ENCODE measurements at regions not wholly inside any gene's neighbourhood (a gene's known extent, or its start where the extent isn't known, plus 50 kb on each side); places are given as distances from the start of the nearest gene placed in this dataset.

DNA sequence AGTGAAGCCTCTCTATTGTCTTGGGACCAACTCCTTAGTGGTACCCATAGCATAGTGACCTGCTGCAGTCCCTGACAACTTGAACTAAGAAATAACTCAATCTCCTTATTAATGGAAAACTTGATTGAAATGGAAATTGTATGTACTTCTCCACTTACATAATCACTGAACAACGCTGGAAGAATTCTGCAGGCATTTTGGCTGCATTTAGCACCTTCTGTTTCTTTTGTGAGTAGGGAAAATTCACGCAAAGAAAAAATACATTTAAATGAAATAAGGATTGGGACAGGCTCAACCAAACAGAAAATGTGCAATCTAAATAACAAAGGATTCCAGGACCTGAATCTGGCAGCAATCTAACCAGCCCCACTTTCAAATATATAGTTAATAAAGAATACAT is 126.9 kb upstream of the GHITM start:
- no peak overlapping the region for H3K9ac ChIP-seq (ENCODE audit: low read length)
- H2AFZ ChIP-seq (ENCODE audit: low read depth, low read length) = no peak overlapping the region
- no peak overlapping the region for H3K4me2 ChIP-seq (ENCODE audit: low read length)
- no peak overlapping the region for H3K4me3 Mint-ChIP-seq (ENCODE audit: unreplicated experiment)
- no peaks in the 10 kb centered on the region for H3K4me1 ChIP-seq (ENCODE audit: insufficient read depth, low read length)
- no peaks in the 10 kb centered on the region for H3K36me3 ChIP-seq (ENCODE audit: insufficient read depth, low read length)
- no peaks in the 10 kb centered on the region for H3K9me3 ChIP-seq (ENCODE audit: insufficient read depth, low read depth, low read length)
- H3K4me3 ChIP-seq (ENCODE audit: insufficient read depth, low read depth, low read length) = no peak overlapping the region
- FAIRE-seq (no peak), DNase-seq (ENCODE audit: low read depth) (no peak)
- no peaks in the 10 kb centered on the region for H3K4me1 Mint-ChIP-seq (ENCODE audit: low read depth, unreplicated experiment)
- no peak overlapping the region for H3K27ac ChIP-seq (ENCODE audit: low read depth, low read length)
- no peaks in the 10 kb centered on the region for H3K27me3 Mint-ChIP-seq (ENCODE audit: low read depth, unreplicated experiment)
- no peaks in the 10 kb centered on the region for H3K79me2 ChIP-seq (ENCODE audit: insufficient read depth, low read length)
- no peaks in the 10 kb centered on the region for H3K27me3 ChIP-seq (ENCODE audit: insufficient read depth, low read length)
- no peaks in the 10 kb centered on the region for H3K36me3 Mint-ChIP-seq (ENCODE audit: low read depth, unreplicated experiment)
- no peak overlapping the region for H3K27ac Mint-ChIP-seq (ENCODE audit: unreplicated experiment)
- H4K20me1 ChIP-seq (ENCODE audit: insufficient read depth, low read length) = no peaks in the 10 kb centered on the region
- no peak for TF ChIP-seq EZH2 (IDR thresholded peaks at IDR 0.05; ENCODE audit: insufficient read depth, low read length)
- TF ChIP-seq, protein P1, sequence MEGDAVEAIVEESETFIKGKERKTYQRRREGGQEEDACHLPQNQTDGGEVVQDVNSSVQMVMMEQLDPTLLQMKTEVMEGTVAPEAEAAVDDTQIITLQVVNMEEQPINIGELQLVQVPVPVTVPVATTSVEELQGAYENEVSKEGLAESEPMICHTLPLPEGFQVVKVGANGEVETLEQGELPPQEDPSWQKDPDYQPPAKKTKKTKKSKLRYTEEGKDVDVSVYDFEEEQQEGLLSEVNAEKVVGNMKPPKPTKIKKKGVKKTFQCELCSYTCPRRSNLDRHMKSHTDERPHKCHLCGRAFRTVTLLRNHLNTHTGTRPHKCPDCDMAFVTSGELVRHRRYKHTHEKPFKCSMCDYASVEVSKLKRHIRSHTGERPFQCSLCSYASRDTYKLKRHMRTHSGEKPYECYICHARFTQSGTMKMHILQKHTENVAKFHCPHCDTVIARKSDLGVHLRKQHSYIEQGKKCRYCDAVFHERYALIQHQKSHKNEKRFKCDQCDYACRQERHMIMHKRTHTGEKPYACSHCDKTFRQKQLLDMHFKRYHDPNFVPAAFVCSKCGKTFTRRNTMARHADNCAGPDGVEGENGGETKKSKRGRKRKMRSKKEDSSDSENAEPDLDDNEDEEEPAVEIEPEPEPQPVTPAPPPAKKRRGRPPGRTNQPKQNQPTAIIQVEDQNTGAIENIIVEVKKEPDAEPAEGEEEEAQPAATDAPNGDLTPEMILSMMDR (IDR thresholded peaks at IDR 0.05; ENCODE audit: insufficient read depth, low read depth, low read length) = no peak
- peaks cover 2% of the 10 kb centered on the region for H3K9me3 Mint-ChIP-seq (ENCODE audit: unreplicated experiment)

DNA sequence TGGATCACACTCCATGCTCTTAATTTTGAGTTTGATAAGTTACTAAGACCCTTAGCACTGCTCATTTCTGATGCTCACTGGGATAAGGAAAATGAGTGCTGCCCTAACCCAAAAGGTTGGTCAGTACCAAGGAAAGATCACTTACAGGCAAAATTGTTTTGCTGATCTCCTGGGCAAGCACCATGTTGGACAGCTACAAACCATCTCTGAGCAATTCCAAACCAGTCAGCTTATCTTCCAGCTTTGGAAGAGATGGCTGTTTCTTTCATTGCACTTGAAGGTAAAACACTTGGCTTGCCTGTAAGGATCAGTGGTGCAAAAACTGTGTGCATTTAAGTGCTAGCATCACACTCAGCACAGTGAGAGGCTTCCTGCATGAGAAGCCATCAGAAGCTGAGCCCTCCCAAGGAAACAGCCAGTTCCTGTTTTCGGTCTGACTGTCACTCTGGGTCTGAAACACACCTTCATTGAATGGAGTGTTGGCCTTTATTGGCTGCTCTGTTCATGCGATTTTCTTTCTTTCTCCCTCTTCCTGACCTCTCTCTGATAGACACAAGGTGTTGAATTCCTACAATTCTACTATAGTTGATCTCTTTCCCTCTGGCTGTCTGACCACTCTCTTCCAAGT is 126.4 kb upstream of the GHITM start:
- no peak for DNase-seq (ENCODE audit: low read depth)
- H3K36me3 Mint-ChIP-seq (ENCODE audit: low read depth, unreplicated experiment) = no peaks in the 10 kb centered on the region
- Histone ChIP-seq H3K9ac (ENCODE audit: low read length) (no peak overlapping the region), H3K4me3 (ENCODE audit: insufficient read depth, low read depth, low read length) (no peak overlapping the region), H3K4me1 (ENCODE audit: insufficient read depth, low read length) (no peaks in the 10 kb centered on the region), H3K27ac (ENCODE audit: low read depth, low read length) (no peak overlapping the region), H3K27me3 (ENCODE audit: insufficient read depth, low read length) (no peaks in the 10 kb centered on the region), H3K9me3 (ENCODE audit: insufficient read depth, low read depth, low read length) (no peaks in the 10 kb centered on the region), H3K79me2 (ENCODE audit: insufficient read depth, low read length) (no peaks in the 10 kb centered on the region), H3K4me2 (ENCODE audit: low read length) (no peak overlapping the region), H2AFZ (ENCODE audit: low read depth, low read length) (no peak overlapping the region), H4K20me1 (ENCODE audit: insufficient read depth, low read length) (no peaks in the 10 kb centered on the region), H3K36me3 (ENCODE audit: insufficient read depth, low read length) (no peaks in the 10 kb centered on the region)
- H3K4me1 Mint-ChIP-seq (ENCODE audit: low read depth, unreplicated experiment) = no peaks in the 10 kb centered on the region
- H3K9me3 Mint-ChIP-seq (ENCODE audit: unreplicated experiment) = peaks cover 2% of the 10 kb centered on the region
- TF ChIP-seq, protein P1 (IDR thresholded peaks at IDR 0.05; ENCODE audit: insufficient read depth, low read depth, low read length) = no peak
- no peak for TF ChIP-seq EZH2 (IDR thresholded peaks at IDR 0.05; ENCODE audit: insufficient read depth, low read length)
- no peak for FAIRE-seq
- no peak overlapping the region for H3K27ac Mint-ChIP-seq (ENCODE audit: unreplicated experiment)
- no peak overlapping the region for H3K4me3 Mint-ChIP-seq (ENCODE audit: unreplicated experiment)
- no peaks in the 10 kb centered on the region for H3K27me3 Mint-ChIP-seq (ENCODE audit: low read depth, unreplicated experiment)

DNA sequence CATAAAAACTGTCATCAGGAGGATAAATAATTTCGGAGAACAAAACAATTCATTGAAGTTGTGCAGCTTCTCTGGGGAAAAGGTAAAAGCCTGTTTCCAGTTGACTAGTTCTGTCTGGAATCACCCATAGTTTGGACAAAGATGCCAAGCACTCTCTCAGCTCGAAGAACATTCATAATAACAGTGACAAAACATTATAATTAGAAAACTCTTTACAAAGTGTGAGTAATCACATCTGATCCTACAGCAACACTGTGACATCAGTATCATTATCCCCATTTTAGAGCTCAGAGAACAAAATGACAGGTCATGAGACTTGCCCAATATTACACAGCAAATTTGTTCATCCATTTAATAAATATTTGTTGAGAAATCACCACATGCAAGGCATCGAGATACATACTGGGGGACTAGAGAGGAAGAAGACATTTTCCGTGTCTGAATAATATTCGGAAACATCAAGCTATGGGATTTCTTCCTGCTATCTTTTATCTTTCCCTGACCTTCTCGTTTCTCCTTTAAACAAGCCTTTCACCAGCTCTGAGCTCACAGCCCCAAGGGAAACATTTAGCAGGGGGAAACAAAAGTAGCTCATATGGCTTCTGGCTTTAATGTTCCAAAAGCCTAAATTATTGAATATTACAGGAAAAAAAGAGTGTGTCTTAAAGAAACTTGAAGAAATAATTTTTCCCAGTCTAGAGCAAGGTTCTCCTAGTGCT is 123.3 kb upstream of the GHITM start:
- Histone ChIP-seq H3K4me3 (ENCODE audit: insufficient read depth, low read depth, low read length) (no peak overlapping the region), H2AFZ (ENCODE audit: low read depth, low read length) (no peak overlapping the region), H3K79me2 (ENCODE audit: insufficient read depth, low read length) (no peaks in the 10 kb centered on the region), H3K9ac (ENCODE audit: low read length) (no peak overlapping the region), H3K27ac (ENCODE audit: low read depth, low read length) (no peak overlapping the region), H4K20me1 (ENCODE audit: insufficient read depth, low read length) (no peaks in the 10 kb centered on the region), H3K4me2 (ENCODE audit: low read length) (no peak overlapping the region), H3K9me3 (ENCODE audit: insufficient read depth, low read depth, low read length) (no peaks in the 10 kb centered on the region), H3K36me3 (ENCODE audit: insufficient read depth, low read length) (no peaks in the 10 kb centered on the region), H3K27me3 (ENCODE audit: insufficient read depth, low read length) (no peaks in the 10 kb centered on the region), H3K4me1 (ENCODE audit: insufficient read depth, low read length) (no peaks in the 10 kb centered on the region)
- Mint-ChIP-seq H3K36me3 (ENCODE audit: low read depth, unreplicated experiment) (no peaks in the 10 kb centered on the region), H3K9me3 (ENCODE audit: unreplicated experiment) (peaks cover under 1% of the 10 kb centered on the region), H3K4me1 (ENCODE audit: low read depth, unreplicated experiment) (no peaks in the 10 kb centered on the region), H3K27me3 (ENCODE audit: low read depth, unreplicated experiment) (no peaks in the 10 kb centered on the region), H3K4me3 (ENCODE audit: unreplicated experiment) (no peak overlapping the region), H3K27ac (ENCODE audit: unreplicated experiment) (no peak overlapping the region)
- no peak for FAIRE-seq
- TF ChIP-seq EZH2 (IDR thresholded peaks at IDR 0.05; ENCODE audit: insufficient read depth, low read length) = no peak
- TF ChIP-seq, protein P1 (IDR thresholded peaks at IDR 0.05; ENCODE audit: insufficient read depth, low read depth, low read length) = no peak
- DNase-seq (ENCODE audit: low read depth) = no peak
